ENCODE measurements at regions not wholly inside any gene's neighbourhood (a gene's known extent, or its start where the extent isn't known, plus 50 kb on each side); places are given as distances from the start of the nearest gene placed in this dataset.

GRCh38 chrX:131779741-131780140, 235.9 kb downstream of the OR13H1 start:
- no peak for DNase-seq

GRCh38 chrX:131782646-131783045, 238.8 kb downstream of the OR13H1 start:
- no peak for DNase-seq

- DNase-seq = no peak
Observed at GRCh38 chrX:131783555-131784308, 239.4 kb upstream of the STK26 start.

- no peak for DNase-seq
Observed at GRCh38 chrX:131789664-131790063, 233.4 kb upstream of the STK26 start.

GRCh38 chrX:131791608-131792355, 231.3 kb upstream of the STK26 start:
- no peak for DNase-seq

DNA sequence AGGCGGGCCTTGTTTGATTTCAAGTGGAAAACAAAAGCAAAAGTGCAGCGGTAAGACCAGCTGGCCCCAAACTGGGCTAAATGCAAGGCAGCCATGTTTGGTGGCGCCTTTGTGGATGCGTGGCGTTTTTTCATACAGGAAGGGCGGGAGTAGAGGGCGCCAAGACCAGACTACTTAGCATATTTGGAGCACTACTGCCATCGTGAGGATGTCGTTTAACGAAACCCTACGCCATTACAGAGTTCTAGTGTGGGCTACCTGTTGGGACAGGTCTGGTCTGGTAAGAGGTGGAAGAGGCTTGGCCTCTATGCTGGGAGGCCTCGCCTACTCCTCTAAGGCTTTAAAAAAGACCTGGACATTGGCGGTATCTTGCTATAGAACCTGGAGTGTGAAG, 230.7 kb upstream of the STK26 start:
- DNase-seq = peak; percentile 88

GRCh38 chrX:131792789-131793462, 230.2 kb upstream of the STK26 start:
- DNase-seq = peak; percentile 71

GRCh38 chrX:131795442-131796229, 227.5 kb upstream of the STK26 start:
- peak; percentile 51 for DNase-seq

DNA sequence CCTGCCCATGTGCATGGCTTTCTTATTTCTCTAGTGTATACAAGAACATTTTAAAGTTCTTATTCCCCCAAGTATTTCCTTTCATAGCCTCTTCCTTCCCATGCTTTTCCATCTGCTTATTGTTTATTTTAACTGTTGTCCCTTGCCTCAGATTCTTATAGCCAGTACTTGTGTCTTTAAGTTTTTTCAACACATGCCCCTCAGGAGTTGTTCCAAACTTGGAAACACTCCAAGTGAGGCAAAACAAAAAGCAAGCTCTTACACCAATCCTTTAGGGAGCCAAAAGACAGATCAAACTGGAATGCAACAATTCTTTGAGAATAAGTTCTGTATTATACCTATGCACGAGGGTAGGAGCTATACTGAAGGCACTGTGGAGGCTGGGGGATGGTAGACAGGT, 222.0 kb upstream of the STK26 start:
- DNase-seq = no peak

DNA sequence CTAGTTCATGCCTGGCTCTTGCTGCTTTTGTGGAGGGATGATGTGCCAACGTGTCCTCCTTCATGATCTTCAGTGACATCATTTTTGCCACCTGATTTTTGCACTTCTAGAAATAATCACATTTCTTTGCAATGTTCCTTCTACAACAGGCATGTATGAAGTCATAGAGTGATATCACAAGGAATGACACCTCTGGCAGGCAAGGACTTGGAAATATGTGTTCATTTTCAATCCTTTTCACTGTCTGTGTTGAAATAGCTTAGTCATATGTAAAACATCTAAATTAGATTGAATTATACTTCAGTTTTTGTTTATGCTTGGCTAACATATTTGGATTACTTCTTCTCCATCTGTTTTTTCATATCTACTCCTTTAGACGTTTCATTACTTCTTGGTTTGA, 221.2 kb upstream of the STK26 start:
- DNase-seq = no peak

DNA sequence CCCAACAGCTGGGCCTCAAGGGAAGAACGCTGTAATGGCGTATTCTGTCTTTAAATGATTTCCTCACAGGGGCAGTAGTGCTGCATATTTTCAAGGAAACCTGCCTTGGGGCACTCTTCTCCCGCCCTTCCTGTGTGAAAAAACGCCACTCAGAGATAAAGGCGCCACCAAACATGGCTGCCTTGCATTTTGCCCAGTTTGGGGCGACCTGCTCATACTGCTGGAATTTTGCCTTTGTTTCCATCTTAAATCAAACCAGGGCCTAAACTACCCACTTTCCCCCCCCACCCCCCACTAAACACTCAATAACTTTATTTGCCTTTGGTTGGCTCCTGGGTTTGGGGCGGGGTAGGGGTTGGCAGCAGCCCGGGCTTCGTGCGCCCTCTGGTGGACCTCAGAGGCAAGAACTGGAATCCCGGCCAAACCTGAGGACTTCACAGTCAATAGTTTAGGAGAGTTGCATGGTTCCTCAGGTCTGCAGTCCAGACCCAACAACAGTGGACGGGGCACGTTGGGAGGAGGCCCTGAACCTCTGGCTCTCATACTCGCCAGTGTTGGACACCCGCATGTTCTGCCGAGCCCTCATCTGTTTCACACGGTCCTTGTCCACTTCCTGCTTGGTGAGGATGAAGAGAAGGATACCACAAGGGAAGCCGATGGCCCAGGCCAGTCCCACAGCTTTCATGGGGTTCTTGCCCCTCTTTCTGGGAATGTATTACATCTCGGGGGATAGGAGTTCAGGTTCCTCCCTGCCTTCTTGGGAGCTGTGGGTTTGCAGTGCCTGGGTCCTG, 220.1 kb upstream of the STK26 start:
- DNase-seq = no peak

GRCh38 chrX:131812847-131813825, 210.0 kb upstream of the STK26 start:
- DNase-seq = no peak

DNA sequence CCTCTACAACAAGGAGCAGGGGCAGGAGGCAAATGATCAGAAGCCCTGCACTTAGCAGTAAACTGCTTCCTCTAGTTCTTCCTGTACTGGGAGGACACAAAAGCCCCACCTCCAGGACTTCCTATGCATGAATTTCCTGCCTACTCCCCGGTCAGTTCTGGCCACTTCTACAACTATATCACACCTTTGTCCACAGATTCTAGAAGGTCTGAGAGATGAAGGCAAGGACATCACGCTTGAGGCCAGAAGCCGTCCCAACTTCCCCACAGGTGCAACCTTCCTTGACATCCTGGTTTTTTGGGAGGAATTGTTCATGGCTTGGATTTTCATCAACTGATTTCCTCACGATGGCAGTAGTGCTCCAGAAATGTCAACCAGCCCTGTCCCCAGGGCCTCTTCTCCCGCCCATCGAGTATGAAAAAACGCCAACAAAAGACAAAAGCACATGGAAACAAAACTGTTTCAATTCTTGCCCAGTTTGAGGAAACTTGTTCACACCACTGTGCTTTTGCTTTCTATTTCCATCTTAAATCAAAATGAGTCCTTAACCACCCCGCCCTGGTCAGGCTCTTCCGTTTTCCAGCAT, 206.5 kb upstream of the STK26 start:
- peak; percentile 14 for DNase-seq

GRCh38 chrX:131818297-131818936, 204.7 kb upstream of the STK26 start:
- DNase-seq = no peak

DNA sequence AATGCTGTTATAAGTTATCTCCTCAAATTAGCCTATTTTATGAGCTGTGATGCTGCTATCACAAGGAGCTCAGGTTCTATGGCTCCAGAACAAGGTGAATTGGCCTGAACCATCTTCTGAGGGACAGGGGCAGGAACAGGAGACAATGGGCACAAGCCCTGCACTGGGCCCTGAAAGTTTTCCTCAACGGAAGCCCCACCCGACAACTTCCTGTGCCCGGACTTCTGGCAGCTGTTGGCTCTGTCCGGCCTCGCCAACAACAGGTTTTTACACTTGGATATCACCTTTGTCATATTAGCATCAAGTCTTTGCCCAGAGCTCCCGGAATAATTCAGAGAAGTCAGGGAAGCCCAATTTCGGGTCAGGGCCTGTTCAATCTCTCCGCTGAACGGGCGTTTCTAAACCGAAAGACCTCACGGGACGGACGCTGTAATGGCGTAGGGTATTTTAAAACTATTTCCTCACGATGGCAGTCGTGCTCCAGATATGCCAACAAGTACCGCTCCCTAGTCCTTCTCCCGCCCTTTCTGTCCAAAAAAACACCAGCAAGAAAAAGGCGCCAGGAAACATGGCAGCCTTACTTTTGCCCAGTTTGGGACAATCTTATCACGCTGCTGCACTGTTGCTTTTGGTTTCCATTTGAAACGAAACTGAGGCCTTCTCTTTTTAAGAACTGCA, 201.0 kb upstream of the STK26 start:
- no peak for DNase-seq

DNA sequence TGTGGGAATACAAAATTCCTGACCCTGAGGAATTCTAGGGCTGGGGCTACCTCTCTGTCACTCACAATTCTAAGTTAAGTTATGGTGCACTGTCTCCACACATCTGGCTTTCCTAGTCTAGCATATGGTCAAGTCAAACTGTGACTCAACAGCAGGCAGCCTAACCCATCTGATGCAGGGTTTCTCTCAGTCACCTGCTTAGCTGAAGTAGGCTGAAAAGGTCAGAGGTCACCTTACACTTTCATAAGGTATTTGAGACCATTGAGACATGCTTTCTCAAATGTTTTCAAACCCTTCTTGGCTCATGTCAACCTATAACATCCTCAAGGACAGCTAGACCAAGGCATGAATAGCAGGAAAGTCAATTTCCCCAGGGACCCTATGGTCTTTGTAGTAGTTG, 196.5 kb upstream of the STK26 start:
- no peak for DNase-seq

DNA sequence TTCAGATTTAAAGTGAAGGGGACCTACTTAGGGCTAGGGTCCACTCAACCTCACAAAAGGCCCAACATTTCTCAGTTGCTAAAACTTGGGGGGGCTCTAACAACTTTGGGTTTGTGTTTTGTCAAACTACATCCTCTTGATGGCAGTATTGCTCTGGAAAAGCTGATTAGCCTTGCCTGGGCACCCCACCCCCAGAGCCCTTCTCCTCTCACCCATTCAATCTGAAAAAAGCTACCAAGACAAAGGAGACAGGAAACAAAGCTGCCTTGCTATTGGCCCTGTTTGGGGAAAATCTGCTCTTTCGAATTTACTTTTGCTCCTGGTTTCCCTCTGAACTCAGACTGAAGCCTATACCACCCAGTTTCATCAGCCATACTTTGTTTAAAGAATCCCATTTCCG, 195.2 kb upstream of the STK26 start:
- no peak for DNase-seq

GRCh38 chrX:131828482-131828881, 194.6 kb upstream of the STK26 start:
- no peak for DNase-seq

DNA sequence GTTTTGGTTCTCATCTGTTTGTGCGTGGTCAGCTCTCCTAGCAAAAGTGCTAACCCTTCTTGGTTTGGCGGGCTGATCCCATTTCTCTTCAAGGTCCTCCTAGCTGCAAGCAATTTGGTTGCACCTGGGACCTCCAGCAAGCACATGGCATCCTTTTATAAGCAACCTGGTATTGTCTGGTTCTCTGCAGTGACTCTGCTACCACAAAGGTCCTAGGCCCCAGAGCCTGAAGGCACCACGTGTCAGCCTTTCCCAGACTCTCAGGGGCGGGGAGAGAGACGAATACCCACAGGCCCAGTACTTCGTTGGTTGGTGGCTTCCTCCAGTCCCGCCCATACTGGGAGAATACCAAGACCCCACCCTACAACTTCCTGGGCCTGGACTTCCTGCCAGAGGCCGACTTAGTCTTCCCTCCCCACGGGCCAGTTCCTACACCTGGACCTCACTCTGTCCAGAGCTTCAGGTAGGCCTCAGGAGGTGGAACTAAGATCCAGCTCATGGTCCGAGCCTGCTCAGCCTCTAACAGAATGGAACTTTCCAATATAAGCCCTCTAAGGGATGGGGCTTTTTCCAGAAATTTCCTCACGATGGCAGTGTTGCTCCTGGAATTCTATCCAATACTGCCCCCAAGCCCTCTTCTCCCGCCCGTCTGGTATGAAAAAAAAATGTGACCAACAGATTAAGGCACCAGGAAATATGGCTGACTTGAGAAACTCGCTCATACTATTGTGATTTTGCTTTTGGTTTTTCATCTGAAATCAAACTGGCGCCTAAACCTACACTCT, 192.5 kb upstream of the STK26 start:
- DNase-seq = peak; percentile 40
